ENCODE measurements at regions not wholly inside any gene's neighbourhood (a gene's known extent, or its start where the extent isn't known, plus 50 kb on each side); places are given as distances from the start of the nearest gene placed in this dataset.

- no peak for TF ChIP-seq CTCF (IDR thresholded peaks at IDR 0.05)
- TF ChIP-seq POLR2A (IDR thresholded peaks at IDR 0.05): no peak
Observed at GRCh38 chr19:32029235-32029634, 316.2 kb upstream of the ZNF507 start.
